Heart right ventricle (tissue), 16 donors: ENCODE measurements at regions not wholly inside any gene's neighbourhood (a gene's known extent, or its start where the extent isn't known, plus 50 kb on each side); places are given as distances from the start of the nearest gene placed in this dataset.

ENCODE experiments used
- ATAC-seq, 8 donors: fragments of 200-7000 bp; cut with Tn5 transposase; one replicate each; pipeline ENCODE4 v1.9.1; 2020; ENCODE audit warnings: mild to moderate bottlenecking in 8 of 8, moderate library complexity in 8 of 8, moderate number of reproducible peaks in 1 of 8
- DNase-seq, 2 donors: peaks; one replicate each; pipeline ENCODE4 v3.0.0-alpha.2; 2020
- H3K27ac ChIP-seq, 10 donors: fragments of 200-600 bp; sonication (generic) in 2 of 10; one replicate each; pipeline versions ENCODE4 v1.5.0 to v1.8.0; 2020 to 2022; ENCODE audit warnings: mild to moderate bottlenecking in 3 of 10
- H3K27me3 ChIP-seq, 7 donors: fragments of 200-600 bp; one replicate each; pipeline ENCODE4 v1.8.0; 2021 to 2022; ENCODE audit warnings: mild to moderate bottlenecking in 2 of 7
- H3K36me3 ChIP-seq, 9 donors: fragments of 200-600 bp; sonication (generic) in 1 of 9; one replicate each; pipeline versions ENCODE4 v1.5.0 to v1.8.0; 2020 to 2022; ENCODE audit warnings: mild to moderate bottlenecking in 2 of 9
- H3K4me1 ChIP-seq, 9 donors: fragments of 200-600 bp; sonication (generic) in 1 of 9; one replicate each; pipeline versions ENCODE4 v1.5.0 to v1.8.0; 2020 to 2022; ENCODE audit warnings: mild to moderate bottlenecking in 4 of 9
- H3K4me3 ChIP-seq, 10 donors: fragments of 200-600 bp; sonication (generic) in 2 of 10; one replicate each; pipeline versions ENCODE4 v1.5.0 to v1.8.0; 2020 to 2022; ENCODE audit warnings: mild to moderate bottlenecking in 7 of 10, moderate library complexity in 2 of 10
- H3K9me3 ChIP-seq, 11 donors: fragments of 200-600 bp in 10 of 11; sonication (generic) in 2 of 11; one replicate each; pipeline versions ENCODE4 v1.5.0 to v1.8.0; 2013 to 2022; ENCODE audit warnings: mild to moderate bottlenecking in 2 of 11, control low read depth in 1 of 11, moderate library complexity in 1 of 11
- WGBS, 2 donors: extraction: QIAGEN DNeasy Blood & Tissue Kit; methylation state at CpG; one replicate each; pipeline ENCODE4 v1.1.7; 2013; ENCODE audit warnings: inconsistent platforms in 1 of 2; 5-methylcytosine and 5-hydroxymethylcytosine counted together
- intact Hi-C, 10 donors: fragments of 100-400 bp; cut with DNase I; formaldehyde crosslinking; loops; one replicate each; pipeline versions ENCODE4 v1.11.1 to v1.14.2; 2022
- TF ChIP-seq, protein P1 (sequence below), 9 donors: fragments of 200-600 bp; sonication (generic) in 2 of 9; IDR thresholded peaks; one replicate each; pipeline versions ENCODE4 v1.5.0 to v1.8.0; 2021 to 2022; ENCODE audit warnings: antibody characterized with exemption in 9 of 9, mild to moderate bottlenecking in 5 of 9, moderate library complexity in 1 of 9
- donor health status: Arrhythmogenic right ventricular cardiomyopathy.
- donor health status: ischemic (EF 13 %, LVEDD 7.1; RV severe dilation, severe dysfunction).
- donor health status: healthy with polysubstance abuse.
- donor health status: DM: no; HTN: yes; CAD: no.
- donor health status: DM: no; HTN: no; CAD: no.
- donor health status: ischemic (EF 25% LVEDD 6.9; RV normal size, moderate dysfunction).
- donor health status: ischemic (EF 25% LVEDD 5.7; RV mildly dilated, moderate dysfunction).
- donor health status: healthy.
- donor health status: DM: yes; HTN: yes; CAD: no.
- donor health status: Ischemic cardiomyopathy.
- donor health status: ischemic (EF 35%, LVEDD 5.7; RV mildly dilated, moderate dysfunction).
- donor health status: nonischemic (EF 11% LVEDD 7.7; RV severe dilation, severe dysfunction).
- donor health status: DM: yes; HTN: yes; CAD: no.
- donor health status: PGD.
- donor health status: ischemic (EF 29% LVEDD 5.4; RV normal size, mild dysfunction).
- donor health status: nonischemic (EF 23%, LVEDD 6.1; RV moderate dilation, normal function).

- H3K27me3 ChIP-seq = peaks cover 0 to 4% (median 0%) of the 10 kb centered on the region in 7 donors
- no peak overlapping the region for H3K27ac ChIP-seq
- intact Hi-C loops = no loop called here
- H3K9me3 ChIP-seq = no peaks in the 10 kb centered on the region
- H3K4me1 ChIP-seq = no peaks in the 10 kb centered on the region
- no peaks in the 10 kb centered on the region for H3K36me3 ChIP-seq
- TF ChIP-seq, protein P1, sequence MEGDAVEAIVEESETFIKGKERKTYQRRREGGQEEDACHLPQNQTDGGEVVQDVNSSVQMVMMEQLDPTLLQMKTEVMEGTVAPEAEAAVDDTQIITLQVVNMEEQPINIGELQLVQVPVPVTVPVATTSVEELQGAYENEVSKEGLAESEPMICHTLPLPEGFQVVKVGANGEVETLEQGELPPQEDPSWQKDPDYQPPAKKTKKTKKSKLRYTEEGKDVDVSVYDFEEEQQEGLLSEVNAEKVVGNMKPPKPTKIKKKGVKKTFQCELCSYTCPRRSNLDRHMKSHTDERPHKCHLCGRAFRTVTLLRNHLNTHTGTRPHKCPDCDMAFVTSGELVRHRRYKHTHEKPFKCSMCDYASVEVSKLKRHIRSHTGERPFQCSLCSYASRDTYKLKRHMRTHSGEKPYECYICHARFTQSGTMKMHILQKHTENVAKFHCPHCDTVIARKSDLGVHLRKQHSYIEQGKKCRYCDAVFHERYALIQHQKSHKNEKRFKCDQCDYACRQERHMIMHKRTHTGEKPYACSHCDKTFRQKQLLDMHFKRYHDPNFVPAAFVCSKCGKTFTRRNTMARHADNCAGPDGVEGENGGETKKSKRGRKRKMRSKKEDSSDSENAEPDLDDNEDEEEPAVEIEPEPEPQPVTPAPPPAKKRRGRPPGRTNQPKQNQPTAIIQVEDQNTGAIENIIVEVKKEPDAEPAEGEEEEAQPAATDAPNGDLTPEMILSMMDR (IDR thresholded peaks at IDR 0.05) = no peak
- DNase-seq (no peak), ATAC-seq (no peak)
- no peak overlapping the region for H3K4me3 ChIP-seq
Observed at GRCh38 chr7:152486968-152487367, 51.2 kb upstream of the KMT2C start.

- DNase-seq (no peak), ATAC-seq (no peak)
- 77 to 79% methylated on average over 4 of the region's 4 CpGs for WGBS, 2 donors
- H3K4me1 ChIP-seq = no peaks in the 10 kb centered on the region
- TF ChIP-seq, protein P1 (IDR thresholded peaks at IDR 0.05) = no peak
- no peak overlapping the region for H3K4me3 ChIP-seq
- H3K27me3 ChIP-seq = peaks cover 0 to 1% (median 0%) of the 10 kb centered on the region in 7 donors
- no peak overlapping the region for H3K27ac ChIP-seq
- intact Hi-C loops = no loop called here
- no peaks in the 10 kb centered on the region for H3K36me3 ChIP-seq
- H3K9me3 ChIP-seq = no peaks in the 10 kb centered on the region
Observed at GRCh38 chr7:152485826-152486225, 50.0 kb upstream of the KMT2C start.
